ENCODE measurements at regions not wholly inside any gene's neighbourhood (a gene's known extent, or its start where the extent isn't known, plus 50 kb on each side); places are given as distances from the start of the nearest gene placed in this dataset.

DNA sequence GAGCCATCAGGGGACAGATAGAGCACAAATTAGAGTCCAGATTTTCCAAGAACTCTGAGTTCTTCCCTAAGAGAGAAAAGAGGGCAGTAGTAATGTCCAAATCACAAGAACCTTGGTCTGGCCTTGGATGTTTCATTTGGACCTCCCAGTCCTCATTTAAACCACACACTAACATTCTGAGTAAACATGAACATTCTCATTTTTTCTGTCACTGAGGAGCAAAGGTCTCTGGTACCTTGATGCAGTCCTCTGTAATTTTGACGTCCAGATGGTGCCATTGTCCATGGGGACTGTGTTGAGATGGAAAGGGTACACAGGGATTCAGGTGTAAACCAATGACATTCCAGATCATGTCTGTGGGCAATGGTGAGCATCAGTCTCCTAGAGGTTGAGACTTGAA lies 225.4 kb upstream of the PHYHIPL start:
- no peaks in the 10 kb centered on the region for H3K79me2 ChIP-seq (ENCODE audit: control insufficient read depth, insufficient read depth, low read length)
- WGBS (ENCODE audit: insufficient coverage), result 86% methylated on average over 1 of the region's 1 CpG
- no peak overlapping the region for H2AFZ ChIP-seq (ENCODE audit: insufficient read depth, low read depth, low read length, poor library complexity, severe bottlenecking)
- no peak overlapping the region for H3K4me3 ChIP-seq (ENCODE audit: control extremely low read depth in 1 of 5, extremely low read depth in 1 of 5, insufficient read depth in 1 of 5, low read depth in 2 of 5, low read length in 4 of 5)
- intact Hi-C loops (cut with micrococcal nuclease), result no loop called here
- Mint-ChIP-seq H3K4me1 (no peaks in the 10 kb centered on the region), H3K27me3 (peaks cover 3% of the 10 kb centered on the region), H3K4me3 (no peak overlapping the region), H3K27ac (no peak overlapping the region), H3K9me3 (ENCODE audit: insufficient read depth) (peaks cover 2% of the 10 kb centered on the region)
- POLR2A ChIA-PET, result no interaction called here
- H3K4me1 ChIP-seq (ENCODE audit: control insufficient read depth in 2 of 2, insufficient read depth in 2 of 2, low read length in 2 of 2), result no peaks in the 10 kb centered on the region
- no peak overlapping the region for H3K4me2 ChIP-seq (replicated peaks; ENCODE audit: low read depth, low read length, poor library complexity, severe bottlenecking)
- H3K27me3 ChIP-seq (replicated peaks in 1 of 4; ENCODE audit: control extremely low read depth in 1 of 4, control insufficient read depth in 3 of 4, insufficient read depth in 4 of 4, low read length in 3 of 4), result no peaks in the 10 kb centered on the region
- no peaks in the 10 kb centered on the region for H4K20me1 ChIP-seq (ENCODE audit: control insufficient read depth, insufficient read depth, low read length, poor library complexity, severe bottlenecking)
- H3K9ac ChIP-seq (ENCODE audit: low read length), result no peak overlapping the region
- DNase-seq (no peak), ATAC-seq (ENCODE audit: low read depth) (no peak)
- CTCF ChIA-PET, result no interaction called here
- no peak overlapping the region for H3K27ac ChIP-seq (ENCODE audit: low read length in 2 of 2)
- no peak for TF ChIP-seq EZH2 (IDR thresholded peaks at IDR 0.05; ENCODE audit: borderline replicate concordance, insufficient read depth, low read depth, low read length, poor library complexity, severe bottlenecking)
- TF ChIP-seq, protein P1, sequence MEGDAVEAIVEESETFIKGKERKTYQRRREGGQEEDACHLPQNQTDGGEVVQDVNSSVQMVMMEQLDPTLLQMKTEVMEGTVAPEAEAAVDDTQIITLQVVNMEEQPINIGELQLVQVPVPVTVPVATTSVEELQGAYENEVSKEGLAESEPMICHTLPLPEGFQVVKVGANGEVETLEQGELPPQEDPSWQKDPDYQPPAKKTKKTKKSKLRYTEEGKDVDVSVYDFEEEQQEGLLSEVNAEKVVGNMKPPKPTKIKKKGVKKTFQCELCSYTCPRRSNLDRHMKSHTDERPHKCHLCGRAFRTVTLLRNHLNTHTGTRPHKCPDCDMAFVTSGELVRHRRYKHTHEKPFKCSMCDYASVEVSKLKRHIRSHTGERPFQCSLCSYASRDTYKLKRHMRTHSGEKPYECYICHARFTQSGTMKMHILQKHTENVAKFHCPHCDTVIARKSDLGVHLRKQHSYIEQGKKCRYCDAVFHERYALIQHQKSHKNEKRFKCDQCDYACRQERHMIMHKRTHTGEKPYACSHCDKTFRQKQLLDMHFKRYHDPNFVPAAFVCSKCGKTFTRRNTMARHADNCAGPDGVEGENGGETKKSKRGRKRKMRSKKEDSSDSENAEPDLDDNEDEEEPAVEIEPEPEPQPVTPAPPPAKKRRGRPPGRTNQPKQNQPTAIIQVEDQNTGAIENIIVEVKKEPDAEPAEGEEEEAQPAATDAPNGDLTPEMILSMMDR (IDR thresholded peaks at IDR 0.05), result no peak
- no peaks in the 10 kb centered on the region for H3K9me3 ChIP-seq (ENCODE audit: control extremely low read depth in 1 of 3, control insufficient read depth in 2 of 3, insufficient read depth in 1 of 3, low read length in 2 of 3)
- H3K36me3 ChIP-seq (replicated peaks in 1 of 2; ENCODE audit: control extremely low read depth in 1 of 2, control insufficient read depth in 1 of 2, extremely low read depth in 1 of 2, insufficient read depth in 2 of 2, low read length in 1 of 2), result no peaks in the 10 kb centered on the region

DNA sequence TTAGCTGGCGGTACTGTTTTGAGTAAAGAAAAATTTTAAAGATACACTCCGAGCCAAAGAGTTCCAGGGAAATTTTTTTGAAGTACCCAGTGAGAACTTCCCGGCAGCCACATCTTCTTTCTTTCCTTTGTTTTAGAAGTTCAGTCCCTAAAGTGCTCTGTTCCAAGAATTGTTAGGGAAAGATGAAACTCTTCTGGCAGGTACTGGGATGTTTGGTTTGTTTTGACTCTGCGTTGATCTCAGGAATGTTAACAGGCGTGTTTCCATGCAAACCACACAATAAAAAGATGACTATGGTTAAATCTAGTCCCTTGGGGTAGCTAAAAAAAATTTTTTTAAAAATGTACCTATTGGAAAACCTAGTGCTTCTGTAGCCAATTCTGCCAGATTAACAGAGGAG lies 224.7 kb upstream of the PHYHIPL start:
- Histone ChIP-seq H3K9ac (ENCODE audit: low read length) (no peak overlapping the region), H3K79me2 (ENCODE audit: control insufficient read depth, insufficient read depth, low read length) (no peaks in the 10 kb centered on the region), H3K27me3 (replicated peaks in 1 of 4; ENCODE audit: control extremely low read depth in 1 of 4, control insufficient read depth in 3 of 4, insufficient read depth in 4 of 4, low read length in 3 of 4) (no peaks in the 10 kb centered on the region), H3K4me3 (ENCODE audit: control extremely low read depth in 1 of 5, extremely low read depth in 1 of 5, insufficient read depth in 1 of 5, low read depth in 2 of 5, low read length in 4 of 5) (no peak overlapping the region), H3K36me3 (replicated peaks in 1 of 2; ENCODE audit: control extremely low read depth in 1 of 2, control insufficient read depth in 1 of 2, extremely low read depth in 1 of 2, insufficient read depth in 2 of 2, low read length in 1 of 2) (no peaks in the 10 kb centered on the region), H3K4me2 (replicated peaks; ENCODE audit: low read depth, low read length, poor library complexity, severe bottlenecking) (no peak overlapping the region), H3K27ac (ENCODE audit: low read length in 2 of 2) (no peak overlapping the region), H3K9me3 (ENCODE audit: control extremely low read depth in 1 of 3, control insufficient read depth in 2 of 3, insufficient read depth in 1 of 3, low read length in 2 of 3) (no peaks in the 10 kb centered on the region), H4K20me1 (ENCODE audit: control insufficient read depth, insufficient read depth, low read length, poor library complexity, severe bottlenecking) (no peaks in the 10 kb centered on the region), H3K4me1 (ENCODE audit: control insufficient read depth in 2 of 2, insufficient read depth in 2 of 2, low read length in 2 of 2) (no peaks in the 10 kb centered on the region), H2AFZ (ENCODE audit: insufficient read depth, low read depth, low read length, poor library complexity, severe bottlenecking) (no peak overlapping the region)
- no peak overlapping the region for H3K27ac Mint-ChIP-seq
- H3K4me1 Mint-ChIP-seq, result no peaks in the 10 kb centered on the region
- intact Hi-C loops (cut with micrococcal nuclease), result no loop called here
- POLR2A ChIA-PET, result no interaction called here
- DNase-seq (no peak), ATAC-seq (ENCODE audit: low read depth) (no peak)
- H3K27me3 Mint-ChIP-seq, result peaks cover 3% of the 10 kb centered on the region
- no CpG with 5 or more reads among the region's 5 CpGs for WGBS (ENCODE audit: insufficient coverage)
- CTCF ChIA-PET, result no interaction called here
- H3K4me3 Mint-ChIP-seq, result no peak overlapping the region
- TF ChIP-seq, protein P1 (IDR thresholded peaks at IDR 0.05), result no peak
- TF ChIP-seq EZH2 (IDR thresholded peaks at IDR 0.05; ENCODE audit: borderline replicate concordance, insufficient read depth, low read depth, low read length, poor library complexity, severe bottlenecking), result no peak
- H3K9me3 Mint-ChIP-seq (ENCODE audit: insufficient read depth), result no peaks in the 10 kb centered on the region

Measured in B cell (primary cell).